ENCODE measurements at regions not wholly inside any gene's neighbourhood (a gene's known extent, or its start where the extent isn't known, plus 50 kb on each side); places are given as distances from the start of the nearest gene placed in this dataset.

DNA sequence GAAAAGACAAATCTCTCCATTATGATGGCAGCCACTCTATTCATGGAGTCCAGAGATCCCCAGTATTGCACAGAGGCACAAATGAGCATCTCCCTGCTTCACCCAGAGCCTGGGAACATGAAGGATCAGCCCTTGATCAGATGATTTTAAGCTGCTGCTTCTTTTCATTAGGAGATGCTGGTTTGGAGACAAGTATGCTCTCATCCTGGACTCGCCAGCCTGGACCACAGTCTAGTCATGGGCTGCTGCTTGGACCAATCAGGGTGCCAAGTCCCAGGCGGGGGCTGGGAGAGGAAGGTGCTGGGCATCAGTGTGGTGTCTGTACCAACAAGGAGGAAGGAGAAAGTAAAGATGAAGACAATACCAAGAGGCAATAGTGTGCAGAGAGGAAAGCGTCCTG, 195.7 kb upstream of the FOXQ1 start:
- Histone ChIP-seq H3K9me2 (ENCODE audit: insufficient read depth) (no peaks in the 10 kb centered on the region), H3K27ac (no peak overlapping the region), H3K9ac (no peak overlapping the region), H2AFZ (no peak overlapping the region), H3K9me3 (ENCODE audit: low read depth) (no peaks in the 10 kb centered on the region), H3K4me3 (no peak overlapping the region), H3K4me1 (ENCODE audit: insufficient read depth) (no peaks in the 10 kb centered on the region), H3K36me3 (ENCODE audit: low read depth) (no peaks in the 10 kb centered on the region), H3K79me2 (ENCODE audit: insufficient read depth) (no peaks in the 10 kb centered on the region), H3F3A (ENCODE audit: insufficient read depth) (no peaks in the 10 kb centered on the region), H4K20me1 (ENCODE audit: insufficient read depth) (no peaks in the 10 kb centered on the region), H3K4me2 (ENCODE audit: unreplicated experiment) (no peak overlapping the region), H3K27me3 (replicated peaks; ENCODE audit: insufficient read depth) (0 out of 2 replicates have a peak, but pooled peaks cover 14% of the 10 kb centered on the region)
- in situ Hi-C loops (cut with MboI) = no loop called here
- WGBS, 2 experiments (ENCODE audit: low coverage in 1 of 2, low lambda C conversion rate in 2 of 2, missing lambda C conversion rate in 2 of 2) = 79 to 82% methylated on average over 3 of the region's 3 CpGs
- no peak for TF ChIP-seq EZH2 (IDR thresholded peaks at IDR 0.05; ENCODE audit: insufficient read depth, poor library complexity, severe bottlenecking)
- TF ChIP-seq EZH2phosphoT487 (IDR thresholded peaks at IDR 0.05; ENCODE audit: insufficient read depth, low read depth) = no peak
- DNase-seq = no peak

- Histone ChIP-seq H4K20me1 (ENCODE audit: insufficient read depth) (no peaks in the 10 kb centered on the region), H3K27ac (no peak overlapping the region), H3K9me2 (ENCODE audit: insufficient read depth) (no peaks in the 10 kb centered on the region), H3K4me2 (ENCODE audit: unreplicated experiment) (no peak overlapping the region), H3K9ac (no peak overlapping the region), H3K27me3 (replicated peaks; ENCODE audit: insufficient read depth) (0 out of 2 replicates have a peak, but pooled peaks cover 8% of the 10 kb centered on the region), H3K79me2 (ENCODE audit: insufficient read depth) (no peaks in the 10 kb centered on the region), H3K4me3 (no peak overlapping the region), H3K9me3 (ENCODE audit: low read depth) (no peaks in the 10 kb centered on the region), H3K4me1 (ENCODE audit: insufficient read depth) (no peaks in the 10 kb centered on the region), H3K36me3 (ENCODE audit: low read depth) (no peaks in the 10 kb centered on the region), H3F3A (ENCODE audit: insufficient read depth) (no peaks in the 10 kb centered on the region), H2AFZ (no peak overlapping the region)
- 43 to 46% methylated on average over 7 of the region's 7 CpGs for WGBS, 2 experiments (ENCODE audit: low coverage in 1 of 2, low lambda C conversion rate in 2 of 2, missing lambda C conversion rate in 2 of 2)
- no peak for DNase-seq
- in situ Hi-C loops (cut with MboI) = no loop called here
- TF ChIP-seq EZH2phosphoT487 (IDR thresholded peaks at IDR 0.05; ENCODE audit: insufficient read depth, low read depth) (no peak), EZH2 (IDR thresholded peaks at IDR 0.05; ENCODE audit: insufficient read depth, poor library complexity, severe bottlenecking) (no peak)
Measured at GRCh38 chr6:1113916-1114540, 197.9 kb upstream of the FOXQ1 start.

DNA sequence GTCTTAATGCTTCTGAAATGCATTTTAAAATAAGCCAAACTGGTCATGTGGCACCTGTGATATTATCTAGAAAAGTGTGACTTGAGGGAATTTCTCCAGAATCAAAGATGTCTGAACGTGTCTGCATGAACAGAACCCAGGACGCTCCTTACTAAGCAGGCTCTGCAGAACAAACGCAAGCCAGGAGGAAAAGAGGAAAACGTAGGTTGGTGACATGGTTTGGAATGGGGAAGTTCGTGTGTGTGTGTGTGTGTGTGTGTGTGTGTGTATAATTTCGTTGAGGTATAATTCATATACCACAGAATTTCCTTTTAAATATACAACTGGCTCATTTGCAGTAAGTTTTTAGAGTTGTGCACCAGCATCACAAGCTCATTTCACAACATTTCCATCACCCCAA, 200.5 kb upstream of the FOXQ1 start:
- 84 to 95% methylated on average over 6 of the region's 6 CpGs for WGBS, 2 experiments (ENCODE audit: low coverage in 1 of 2, low lambda C conversion rate in 2 of 2, missing lambda C conversion rate in 2 of 2)
- Histone ChIP-seq H3K9me2 (ENCODE audit: insufficient read depth) (no peaks in the 10 kb centered on the region), H3K4me2 (ENCODE audit: unreplicated experiment) (no peak overlapping the region), H2AFZ (no peak overlapping the region), H3K27me3 (replicated peaks; ENCODE audit: insufficient read depth) (peaks cover 3% of the 10 kb centered on the region; the same call in 1 of the 2 replicates), H4K20me1 (ENCODE audit: insufficient read depth) (no peaks in the 10 kb centered on the region), H3K79me2 (ENCODE audit: insufficient read depth) (no peaks in the 10 kb centered on the region), H3K9ac (no peak overlapping the region), H3K27ac (no peak overlapping the region), H3K4me3 (no peak overlapping the region), H3K4me1 (ENCODE audit: insufficient read depth) (no peaks in the 10 kb centered on the region), H3K36me3 (ENCODE audit: low read depth) (no peaks in the 10 kb centered on the region), H3F3A (ENCODE audit: insufficient read depth) (no peaks in the 10 kb centered on the region), H3K9me3 (ENCODE audit: low read depth) (no peaks in the 10 kb centered on the region)
- DNase-seq = no peak
- in situ Hi-C loops (cut with MboI) = no loop called here
- TF ChIP-seq EZH2phosphoT487 (IDR thresholded peaks at IDR 0.05; ENCODE audit: insufficient read depth, low read depth) (no peak), EZH2 (IDR thresholded peaks at IDR 0.05; ENCODE audit: insufficient read depth, poor library complexity, severe bottlenecking) (no peak)

- H3F3A ChIP-seq (ENCODE audit: insufficient read depth) = no peaks in the 10 kb centered on the region
- in situ Hi-C loops (cut with MboI) = no loop called here
- DNase-seq = no peak
- no peaks in the 10 kb centered on the region for H3K36me3 ChIP-seq (ENCODE audit: low read depth)
- no peaks in the 10 kb centered on the region for H3K79me2 ChIP-seq (ENCODE audit: insufficient read depth)
- no peaks in the 10 kb centered on the region; the same call in 1 of the 2 replicates for H3K4me1 ChIP-seq (ENCODE audit: insufficient read depth)
- H3K9ac ChIP-seq = no peak overlapping the region
- no peak overlapping the region for H3K4me2 ChIP-seq (ENCODE audit: unreplicated experiment)
- H3K4me3 ChIP-seq = no peak overlapping the region
- H4K20me1 ChIP-seq (ENCODE audit: insufficient read depth) = no peaks in the 10 kb centered on the region
- peaks cover 3% of the 10 kb centered on the region; the same call in 1 of the 2 replicates for H3K27me3 ChIP-seq (replicated peaks; ENCODE audit: insufficient read depth)
- no peak overlapping the region for H2AFZ ChIP-seq
- WGBS, 2 experiments (ENCODE audit: low coverage in 1 of 2, low lambda C conversion rate in 2 of 2, missing lambda C conversion rate in 2 of 2) = 80 to 86% methylated on average over 12 of the region's 12 CpGs
- no peak overlapping the region for H3K27ac ChIP-seq
- no peaks in the 10 kb centered on the region for H3K9me3 ChIP-seq (ENCODE audit: low read depth)
- TF ChIP-seq EZH2 (IDR thresholded peaks at IDR 0.05; ENCODE audit: insufficient read depth, poor library complexity, severe bottlenecking) (no peak), EZH2phosphoT487 (IDR thresholded peaks at IDR 0.05; ENCODE audit: insufficient read depth, low read depth) (no peak)
- H3K9me2 ChIP-seq (ENCODE audit: insufficient read depth) = no peaks in the 10 kb centered on the region
Measured at GRCh38 chr6:1110941-1111349, 201.0 kb upstream of the FOXQ1 start.

All from GM23248 (cell line).